ENCODE measurements at regions not wholly inside any gene's neighbourhood (a gene's known extent, or its start where the extent isn't known, plus 50 kb on each side); places are given as distances from the start of the nearest gene placed in this dataset.

GRCh38 chr18:22542406-22542835, 124.7 kb upstream of the CTAGE1 start:
- TF ChIP-seq CTCF (IDR thresholded peaks at IDR 0.05) = no peak
- no peak for TF ChIP-seq POLR2AphosphoS5 (IDR thresholded peaks at IDR 0.05)
- no peak for TF ChIP-seq EP300 (IDR thresholded peaks at IDR 0.05)

Measured in suprapubic skin (tissue), 4 donors.